Hepatic stellate cell (primary cell): ENCODE measurements at regions not wholly inside any gene's neighbourhood (a gene's known extent, or its start where the extent isn't known, plus 50 kb on each side); places are given as distances from the start of the nearest gene placed in this dataset.
"Not testable (repeated sequence)": the region's sequence is repeated elsewhere in the genome, so short reads cannot be mapped to it uniquely, and the experiment has no call there.

Experiments
- DNase-seq: peaks from one replicate; pipeline ENCODE4 v3.0.0; 2011; ENCODE audit warnings: low spot score

DNA sequence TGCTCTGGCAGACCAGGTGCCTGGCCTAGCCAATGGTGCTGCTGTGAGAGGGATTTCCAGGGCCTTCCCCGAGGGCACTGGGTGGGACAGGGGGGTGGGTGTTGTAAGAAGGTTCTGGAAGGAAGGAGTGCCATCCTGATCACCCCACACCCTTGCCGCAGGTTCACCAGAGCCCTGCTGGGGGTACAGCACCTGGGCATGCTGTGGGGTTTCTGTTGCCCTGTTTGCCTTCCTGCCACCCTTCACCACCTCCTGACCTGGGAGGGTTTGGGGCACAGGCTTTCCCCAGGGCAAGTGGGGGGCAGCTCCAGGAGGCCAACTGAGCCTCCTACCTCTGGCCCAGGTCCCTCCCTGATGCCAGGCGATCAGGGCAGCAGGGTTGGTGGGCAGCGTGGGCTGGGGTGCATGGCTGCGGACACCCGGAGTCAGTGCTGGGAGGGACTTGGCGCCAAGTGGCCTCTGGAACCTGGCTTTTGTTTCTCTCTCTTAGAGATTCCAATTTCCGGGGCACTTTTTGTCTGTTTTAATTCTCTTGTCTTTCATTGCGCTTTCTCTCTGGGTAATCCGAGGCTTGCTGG lies 318.8 kb downstream of the PTPRU start:
- DNase-seq = no peak

DNA sequence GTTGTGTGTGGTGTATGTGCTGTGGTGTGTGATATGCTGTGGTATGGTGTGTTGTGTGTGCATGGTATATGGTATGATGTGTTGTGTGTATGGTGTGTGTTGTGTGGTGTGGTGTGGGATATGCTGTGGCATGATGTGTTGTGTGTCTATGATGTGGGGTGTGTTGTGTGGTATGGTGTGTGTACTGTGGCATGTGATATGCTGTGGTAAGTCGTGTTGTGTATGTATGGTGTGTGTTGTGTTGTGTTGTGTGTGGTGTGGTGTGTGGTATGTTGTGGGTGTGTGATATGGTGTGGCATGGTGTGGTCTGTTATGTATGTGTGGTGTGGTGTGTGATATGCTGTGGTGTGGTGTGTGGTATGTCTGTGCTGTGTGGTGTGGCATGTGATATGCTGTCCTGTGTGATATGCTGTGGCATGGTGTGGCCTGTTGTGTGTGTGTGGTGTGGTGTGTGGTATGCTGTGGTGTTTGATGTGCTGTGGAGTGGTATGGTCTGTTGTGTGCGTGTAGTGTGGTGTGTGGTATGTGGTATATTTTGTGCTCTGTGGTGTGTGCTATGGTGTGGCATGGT lies 318.0 kb downstream of the PTPRU start:
- no peak for DNase-seq

DNA sequence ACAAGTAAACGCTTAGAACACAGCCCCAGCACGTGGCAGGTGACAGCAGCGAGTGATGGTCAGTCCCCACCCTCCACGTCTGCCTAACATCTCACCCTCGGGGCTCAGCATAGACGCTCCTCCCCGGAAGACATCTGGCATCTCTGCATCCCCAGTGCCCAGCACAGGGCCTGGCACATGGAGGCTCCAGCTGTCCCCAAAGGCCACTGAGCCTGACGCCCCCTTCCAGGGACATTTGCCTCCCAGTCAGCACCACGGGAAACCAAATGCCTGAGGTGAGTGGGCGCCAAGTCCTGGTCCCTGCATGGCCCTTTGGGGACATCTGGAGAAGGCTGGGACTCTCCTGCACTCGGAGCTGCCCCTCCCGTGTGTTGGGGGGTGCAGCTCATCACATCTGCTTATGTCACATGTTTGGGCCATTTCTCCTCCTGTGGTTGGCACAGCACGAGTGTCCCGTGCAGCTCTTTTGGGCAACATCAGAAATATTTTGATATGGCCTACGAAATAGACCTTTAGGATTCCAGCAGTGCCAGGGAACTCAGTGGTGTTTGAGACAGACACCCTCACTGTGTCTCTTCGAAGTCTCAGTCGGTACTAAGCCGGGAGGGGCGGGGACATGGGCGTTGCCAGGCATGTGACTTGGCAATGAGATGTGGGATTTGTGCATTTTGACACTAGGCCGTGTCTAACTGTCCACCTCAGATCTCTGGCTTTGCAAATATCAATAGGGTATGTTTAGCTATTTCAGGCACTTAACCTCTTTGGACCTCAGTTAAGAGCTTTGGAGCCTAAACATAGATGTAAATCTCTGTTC lies 315.0 kb downstream of the PTPRU start:
- DNase-seq = no peak

DNA sequence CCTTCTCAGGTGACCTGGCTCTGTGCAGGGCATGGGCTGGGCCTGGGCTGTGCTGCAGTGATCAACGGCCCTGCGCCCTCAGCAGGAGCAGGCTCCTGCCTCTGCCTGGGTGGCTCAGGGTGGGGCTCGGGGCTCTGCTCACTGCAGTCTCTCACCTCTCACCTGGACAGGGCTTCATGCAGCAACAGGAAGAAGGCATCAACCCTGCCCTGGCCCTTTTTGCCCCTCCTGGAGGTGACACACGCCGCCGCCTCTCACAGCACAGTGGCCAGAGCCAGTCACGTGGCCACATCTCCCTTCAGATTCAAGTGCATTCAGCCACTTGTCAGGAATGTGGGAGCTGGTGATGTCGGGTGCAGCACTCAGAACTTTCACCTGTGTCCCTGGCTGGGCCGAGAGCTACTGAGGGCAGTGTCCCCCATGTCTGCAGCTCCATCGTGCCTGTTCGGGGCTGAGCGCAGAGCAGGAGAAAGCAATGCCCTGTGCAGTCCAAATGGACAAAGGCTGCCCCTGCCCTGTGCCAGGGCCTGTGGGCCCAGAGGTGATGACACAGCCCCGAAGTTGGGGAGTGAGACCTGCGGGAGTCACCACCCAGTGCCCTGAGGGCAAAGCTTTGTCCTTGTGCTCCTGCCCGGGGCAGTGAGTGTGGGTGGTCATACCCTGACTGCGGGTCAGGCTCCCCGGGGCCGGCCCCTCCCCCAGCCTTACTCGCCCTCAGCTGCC lies 314.0 kb downstream of the PTPRU start:
- DNase-seq = no peak

DNA sequence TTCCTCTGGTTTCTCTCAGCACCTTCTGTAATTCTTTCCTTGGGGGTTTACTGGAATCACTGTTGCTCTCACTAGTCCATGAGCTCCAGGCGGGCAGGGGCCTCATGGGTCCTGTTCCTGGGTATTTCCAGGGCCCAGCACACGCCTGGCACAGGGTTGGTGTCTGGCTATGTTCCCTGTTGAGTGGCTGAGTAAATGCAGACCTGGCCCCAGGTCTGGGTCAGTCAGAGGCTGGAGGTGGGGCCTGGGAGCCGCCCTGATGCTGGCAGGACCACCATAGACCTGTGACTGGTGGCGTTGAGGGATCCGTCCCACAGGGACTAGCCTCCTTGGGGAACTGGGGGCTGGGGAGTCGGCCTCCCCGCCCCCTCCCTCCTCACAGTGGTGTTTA lies 313.4 kb downstream of the PTPRU start:
- not testable (repeated sequence) for DNase-seq

DNA sequence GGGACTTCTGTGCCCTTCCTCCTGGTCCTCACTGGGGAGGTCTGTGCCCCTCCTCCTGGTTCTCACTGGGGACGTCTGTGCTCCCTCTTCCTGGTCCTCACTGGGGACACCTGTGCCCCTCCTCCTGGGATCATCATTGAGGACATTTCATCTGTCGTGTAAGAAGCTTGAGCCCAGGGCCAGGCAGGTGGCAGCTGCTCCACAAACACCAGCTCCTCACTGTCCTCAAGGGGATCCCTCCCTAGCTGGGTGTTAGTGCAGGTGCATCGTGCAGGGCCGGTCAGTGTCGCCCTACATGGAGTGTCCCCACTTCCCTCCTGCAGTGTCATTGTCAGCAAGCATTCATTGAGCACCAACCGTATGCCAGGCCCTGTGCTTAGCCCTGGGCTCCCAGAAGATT lies 312.7 kb downstream of the PTPRU start:
- DNase-seq = no peak

DNA sequence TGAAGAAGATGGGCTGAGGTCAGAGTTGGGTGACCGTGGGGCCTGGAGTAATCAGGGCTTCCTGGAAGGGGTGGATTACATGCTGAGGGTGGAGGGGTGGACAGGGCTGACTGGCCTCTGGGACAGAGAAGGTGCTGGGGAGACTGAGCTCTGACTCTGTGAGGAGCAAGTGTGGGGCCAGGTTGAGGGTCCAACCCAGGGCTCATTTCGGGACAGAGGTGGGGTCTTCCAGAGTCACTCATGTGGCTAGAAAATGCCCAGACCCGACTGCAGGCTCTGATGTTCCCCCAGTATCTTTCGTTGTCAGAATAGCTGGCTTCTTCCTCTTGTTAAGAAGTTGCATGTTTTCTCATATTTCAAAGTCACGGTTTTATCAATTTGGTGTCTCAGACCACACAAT lies 311.8 kb downstream of the PTPRU start:
- DNase-seq = no peak

DNA sequence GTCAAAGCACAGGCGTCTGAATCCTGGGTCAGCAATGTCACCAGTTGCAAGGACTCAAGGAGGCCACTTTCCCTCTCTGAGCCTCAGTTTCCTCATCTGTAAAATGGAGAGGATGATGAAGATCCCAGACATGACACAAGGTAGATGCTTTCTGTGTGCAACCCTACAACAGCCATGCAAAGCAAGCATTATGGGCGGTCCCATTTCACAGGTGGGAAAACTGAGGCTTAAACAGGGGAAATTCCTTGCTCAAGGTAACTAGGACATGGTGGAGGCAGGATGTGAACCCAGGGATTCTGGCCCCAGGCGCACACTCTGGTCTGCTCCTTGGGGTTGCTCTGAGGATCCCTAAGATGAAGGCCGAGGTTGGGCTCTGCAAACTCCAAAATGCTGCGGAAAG lies 311.0 kb downstream of the PTPRU start:
- no peak for DNase-seq

DNA sequence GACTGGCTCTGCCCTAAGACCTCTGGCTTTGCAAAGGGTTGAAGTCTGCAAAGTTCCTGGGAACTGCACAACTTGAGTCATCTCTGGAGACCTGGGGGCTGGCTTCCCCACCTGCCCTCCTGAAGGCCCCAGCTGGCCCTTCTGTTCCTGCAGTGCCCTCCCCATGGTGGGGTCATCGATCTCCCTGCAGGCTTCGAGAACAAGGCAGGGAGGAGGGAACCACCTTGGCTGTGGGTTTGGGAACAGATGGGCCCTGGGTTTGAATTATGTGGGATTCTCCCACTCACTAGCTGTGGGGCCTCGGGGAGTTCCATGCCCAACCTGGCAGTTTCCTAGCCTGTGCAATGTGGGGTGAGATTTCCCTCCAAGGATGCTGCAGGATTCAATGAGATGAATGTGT lies 310.2 kb downstream of the PTPRU start:
- no peak for DNase-seq

DNA sequence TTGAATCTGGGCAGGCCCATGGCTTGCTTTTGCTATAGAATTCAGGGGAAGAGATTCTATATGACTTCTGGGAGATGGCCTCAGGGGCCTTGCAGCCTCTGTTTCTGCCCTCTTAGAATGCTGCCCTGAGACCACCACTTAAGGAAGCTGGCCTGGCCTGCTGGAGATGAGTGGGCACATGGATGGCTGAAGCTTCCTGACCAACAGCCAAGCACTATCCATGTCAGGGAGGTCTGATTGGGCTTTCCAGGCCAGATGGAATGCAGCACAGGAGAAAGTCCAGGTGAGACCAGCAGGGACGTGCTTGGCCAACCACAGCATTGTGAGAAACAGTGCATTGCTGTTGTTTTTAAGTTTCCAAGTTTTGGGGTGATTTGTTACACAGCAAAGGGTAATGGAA lies 308.1 kb downstream of the PTPRU start:
- no peak for DNase-seq

DNA sequence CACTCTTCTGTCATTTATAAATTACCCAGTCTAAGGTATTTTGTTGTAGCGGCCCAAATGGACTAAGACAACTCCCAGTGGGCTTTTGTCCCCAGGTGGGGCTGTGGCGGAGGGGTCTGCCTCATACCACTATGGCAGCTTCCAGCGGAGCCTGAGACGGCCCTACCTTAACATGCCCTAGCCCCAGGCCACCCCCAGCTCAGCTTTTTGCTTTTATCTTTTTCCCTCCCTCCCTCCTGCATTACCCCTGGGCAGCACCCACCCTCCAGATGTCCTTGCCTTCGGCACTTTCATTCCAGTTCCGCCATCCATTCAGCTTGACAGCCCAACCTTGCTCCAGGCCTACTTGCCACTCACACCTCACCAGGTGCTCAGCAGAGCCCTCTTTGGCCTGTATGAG lies 307.3 kb downstream of the PTPRU start:
- no peak for DNase-seq

DNA sequence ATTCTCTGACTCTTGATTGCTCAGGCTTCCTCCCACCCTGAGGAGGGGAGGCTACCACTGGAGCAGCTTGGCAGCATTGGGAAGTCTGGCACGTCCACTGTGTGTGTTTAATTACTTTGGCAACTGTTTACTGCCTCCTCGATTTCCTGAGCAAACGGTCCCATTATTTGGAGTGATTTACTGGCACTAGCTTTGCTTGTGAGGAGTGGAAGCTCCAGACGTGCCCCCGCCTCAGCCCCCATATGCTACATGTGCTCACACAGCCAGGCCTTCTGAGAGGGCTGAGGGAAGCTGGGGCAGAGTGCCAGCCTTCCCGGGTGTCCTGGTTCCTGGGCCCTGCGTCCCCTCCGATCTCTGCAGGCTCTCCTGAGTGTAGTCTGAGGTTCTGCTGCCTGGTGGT lies 306.2 kb downstream of the PTPRU start:
- DNase-seq = no peak

DNA sequence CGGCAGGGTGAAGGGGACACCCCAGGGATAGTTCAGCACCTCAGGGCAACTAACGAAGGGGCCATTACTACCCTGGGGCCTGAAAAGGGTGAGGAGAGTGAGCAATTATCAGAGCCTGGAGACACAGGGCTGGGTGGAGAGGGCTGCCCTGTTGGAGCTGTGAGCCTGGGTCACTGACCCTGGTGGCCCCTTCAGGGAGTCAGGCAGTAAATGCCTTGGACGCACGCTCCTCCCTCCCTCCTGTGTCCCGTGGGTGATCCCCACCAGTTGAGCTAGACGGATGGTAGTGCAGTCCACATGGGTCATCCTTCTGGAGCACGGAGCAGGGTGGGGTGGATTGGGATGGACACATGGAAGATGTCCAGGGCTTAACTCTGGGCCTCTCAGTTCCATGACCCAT lies 305.3 kb downstream of the PTPRU start:
- no peak for DNase-seq

DNA sequence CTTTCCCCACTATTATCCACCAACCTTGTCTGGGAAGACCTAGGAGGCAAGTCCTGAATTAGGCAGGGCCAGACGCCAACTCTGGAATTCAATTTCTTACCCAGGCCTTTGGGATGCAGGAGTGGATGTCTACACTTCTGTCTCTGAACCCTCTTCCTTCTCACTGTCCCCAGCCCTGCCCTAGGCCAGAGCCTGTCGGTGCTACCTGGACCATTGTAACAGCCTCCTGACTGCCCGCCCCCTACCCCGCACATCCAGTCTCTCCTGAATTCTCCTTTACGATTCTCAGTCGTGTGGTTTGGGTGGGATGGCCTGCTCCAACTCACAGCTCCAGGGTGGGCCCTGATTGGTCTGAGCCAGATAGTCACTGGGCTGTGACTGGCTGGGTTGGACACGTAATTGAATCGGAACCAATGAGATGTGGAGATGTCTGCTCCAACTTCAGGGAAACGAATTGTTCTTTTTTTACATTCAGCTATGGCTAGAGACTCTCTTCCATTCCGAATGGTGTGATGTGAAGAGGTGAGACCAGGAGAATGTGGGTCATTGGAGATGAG lies 304.6 kb downstream of the PTPRU start:
- no peak for DNase-seq

DNA sequence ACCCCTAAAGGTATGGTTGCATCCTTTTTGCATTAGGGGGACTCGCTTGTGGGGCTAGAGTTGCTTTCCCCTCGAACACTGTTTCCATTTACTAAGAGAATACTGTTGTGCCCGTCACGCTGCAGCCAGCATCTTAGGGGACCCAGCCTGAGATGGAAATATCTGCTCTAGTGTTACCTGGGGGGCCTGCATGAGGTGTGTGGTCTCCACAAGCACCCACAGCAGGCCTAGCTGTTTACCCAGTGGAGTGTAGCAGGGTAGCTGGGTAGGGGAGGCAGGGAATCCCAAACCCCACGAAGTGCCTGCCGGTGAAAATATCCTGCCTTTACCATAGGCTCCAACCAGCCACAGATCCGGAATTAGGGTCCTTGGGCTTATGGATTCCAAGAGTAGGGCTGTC lies 303.6 kb downstream of the PTPRU start:
- no peak for DNase-seq

DNA sequence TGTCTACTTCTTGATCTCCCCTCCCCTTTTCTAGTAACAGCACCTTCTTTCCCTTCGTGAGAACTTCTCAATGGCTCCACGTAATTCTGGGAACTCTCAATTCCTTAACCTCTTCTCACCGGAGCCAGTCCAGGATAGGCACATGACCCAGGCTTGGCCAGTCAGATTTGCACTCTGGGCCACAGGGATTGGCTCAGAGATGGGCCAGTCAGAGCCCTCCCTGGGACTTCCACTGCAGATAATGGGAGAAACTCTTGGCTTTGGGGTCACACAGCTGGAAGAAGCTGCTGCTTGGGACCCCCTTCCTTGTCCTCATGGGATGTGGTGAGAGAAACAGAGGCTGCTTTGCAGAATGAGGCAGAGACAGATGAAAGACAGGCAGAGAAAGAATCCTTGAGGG lies 302.3 kb downstream of the PTPRU start:
- DNase-seq = no peak

DNA sequence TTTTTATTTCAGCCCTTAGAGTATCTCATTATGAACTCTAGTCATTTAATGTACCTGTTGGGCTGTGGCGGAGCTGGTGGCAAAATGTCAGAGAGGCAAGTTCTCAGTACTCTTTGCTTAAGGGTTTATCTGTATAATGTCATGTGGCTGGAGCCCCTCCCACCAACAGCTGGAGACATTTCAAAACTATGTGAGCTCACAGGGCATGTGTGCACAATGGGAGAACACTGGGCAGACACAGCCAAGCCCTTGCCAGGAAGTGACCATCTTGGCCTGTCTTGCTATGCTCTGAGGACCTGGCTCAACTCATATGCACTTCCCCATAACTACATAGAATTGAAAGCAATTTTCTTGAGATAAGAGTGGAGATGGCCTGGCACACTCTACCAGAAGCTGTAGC lies 296.4 kb downstream of the PTPRU start:
- no peak for DNase-seq

DNA sequence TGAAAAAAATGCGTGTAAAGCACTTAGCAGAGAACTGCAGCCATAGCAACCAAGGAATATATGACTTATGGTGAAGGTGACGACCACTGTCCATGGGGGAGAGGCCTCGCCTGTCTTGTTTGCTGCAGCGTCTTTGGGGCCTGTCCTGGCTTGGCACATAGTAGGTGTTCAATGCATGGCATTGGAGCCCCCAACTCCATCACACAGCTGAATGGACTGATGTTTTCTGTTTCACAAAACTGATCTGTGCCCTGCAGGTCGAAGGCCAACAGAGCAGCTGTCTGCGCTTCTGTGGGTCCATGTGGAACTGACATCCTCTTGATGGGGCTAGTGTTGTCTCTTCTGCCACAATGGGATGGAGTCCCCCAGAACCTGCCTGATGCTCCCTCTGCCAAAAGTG lies 296.0 kb downstream of the PTPRU start:
- no peak for DNase-seq

DNA sequence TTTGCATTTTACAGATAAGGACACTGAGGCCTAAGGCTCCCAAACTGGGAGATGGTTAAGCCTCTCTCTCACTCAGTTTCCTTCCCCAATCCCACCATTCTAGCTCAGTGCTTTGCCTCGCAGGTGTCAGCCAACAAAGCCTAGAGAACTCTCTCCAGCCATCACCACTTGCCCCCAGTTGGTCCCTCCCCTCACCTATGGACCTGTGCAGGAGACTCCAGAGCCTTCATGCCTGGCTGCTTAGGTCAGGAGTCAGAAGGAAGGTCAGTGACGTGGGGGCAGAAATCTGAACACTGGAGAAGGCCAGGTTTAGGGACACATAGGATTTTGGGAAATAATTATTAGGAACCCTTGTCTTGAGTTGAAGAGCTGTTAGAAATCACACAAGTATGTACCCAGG lies 295.3 kb downstream of the PTPRU start:
- no peak for DNase-seq

DNA sequence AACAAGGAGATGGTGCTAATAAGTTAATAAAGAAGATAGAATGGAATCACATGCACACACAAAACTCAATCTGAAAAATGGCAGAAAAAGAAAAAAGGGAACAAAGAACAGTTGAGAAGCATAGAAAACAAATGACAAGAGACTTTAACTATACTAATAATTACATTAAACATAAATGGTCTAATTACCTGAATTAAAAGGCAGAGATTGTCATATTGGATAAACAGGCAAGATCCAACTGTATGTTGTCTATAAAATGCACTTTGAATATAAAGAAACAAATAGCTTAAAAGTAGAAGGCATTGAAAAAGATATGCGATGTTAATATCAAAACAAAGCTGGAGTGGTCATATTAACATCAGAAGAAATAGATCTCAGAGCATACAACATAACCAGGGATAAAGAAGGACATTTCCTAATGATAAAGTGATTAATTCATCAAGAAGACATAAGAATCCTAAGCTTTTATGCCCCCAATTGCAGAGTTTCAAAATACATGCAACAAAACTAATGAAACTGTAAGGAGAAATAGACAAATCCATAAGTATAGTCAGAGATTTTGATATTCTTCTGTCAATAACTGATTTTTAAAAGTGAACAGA lies 293.5 kb downstream of the PTPRU start:
- no peak for DNase-seq

DNA sequence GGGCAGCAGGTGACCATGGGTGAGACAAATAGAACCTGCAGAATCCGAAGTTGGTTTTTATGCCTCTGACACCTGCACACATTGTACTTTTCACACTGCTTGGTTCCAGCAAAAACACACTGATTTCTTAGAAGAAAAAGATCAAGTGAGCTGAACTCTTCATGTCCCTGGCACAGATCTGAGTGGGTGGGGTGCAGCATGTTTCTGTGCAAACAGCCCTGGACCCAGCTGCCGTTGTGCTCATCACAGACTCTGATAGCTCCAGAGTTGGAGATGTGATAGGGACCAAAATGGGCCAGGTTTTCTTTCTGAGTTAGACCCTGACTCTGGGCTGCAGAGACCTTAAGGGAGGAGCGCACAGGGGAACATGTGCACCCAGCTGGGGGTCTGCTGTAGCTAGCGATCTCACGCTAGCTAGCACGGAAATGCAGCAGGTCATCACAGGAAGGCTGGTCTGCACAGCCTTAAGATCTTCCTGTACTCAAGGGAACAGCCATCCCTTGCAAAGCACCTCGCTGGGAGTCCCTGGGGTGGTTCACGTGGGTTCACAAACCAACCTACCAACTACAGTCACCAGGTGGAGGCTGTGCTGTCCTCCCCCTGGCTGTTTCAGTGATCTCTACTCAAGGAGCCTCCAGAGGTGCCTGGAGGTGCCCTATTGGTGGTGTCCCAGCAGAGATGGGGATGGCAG lies 291.1 kb downstream of the PTPRU start:
- no peak for DNase-seq

DNA sequence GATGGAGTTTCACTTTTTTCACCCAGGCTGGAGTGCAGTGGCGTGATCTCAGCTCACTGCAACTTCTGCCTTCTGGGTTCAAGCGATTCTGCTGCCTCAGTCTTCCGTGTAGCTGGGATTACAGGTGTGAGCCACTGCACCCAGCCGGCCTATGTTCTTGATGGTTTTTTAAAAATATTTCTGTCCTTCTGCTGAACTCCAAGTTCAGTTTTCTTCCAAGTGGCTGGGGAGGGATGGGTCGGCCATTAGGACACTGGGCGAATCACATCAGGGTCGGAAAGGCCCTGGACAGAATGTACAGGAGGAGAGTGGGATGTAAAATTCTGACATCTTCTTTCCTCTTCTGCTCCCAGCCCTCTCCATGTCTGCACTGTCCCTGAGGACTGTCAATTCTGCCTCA lies 289.6 kb downstream of the PTPRU start:
- no peak for DNase-seq
